Neuronal stem cell (in vitro differentiated cells): ENCODE measurements at regions not wholly inside any gene's neighbourhood (a gene's known extent, or its start where the extent isn't known, plus 50 kb on each side); places are given as distances from the start of the nearest gene placed in this dataset.
"Not testable (repeated sequence)": the region's sequence is repeated elsewhere in the genome, so short reads cannot be mapped to it uniquely, and the experiment has no call there.

Source experiments
- DNase-seq: peaks from one replicate; pipeline ENCODE4 v3.0.0-alpha.2; 2013; ENCODE audit warnings: low spot score
- H2AFZ ChIP-seq: one replicate; pipeline ENCODE4 v1.6.1; 2013; ENCODE audit warnings: mild to moderate bottlenecking, low read length, inconsistent platforms
- H2AK5ac ChIP-seq: 2 replicates; pipeline ENCODE4 v1.6.1; 2013; ENCODE audit warnings: low read depth, mild to moderate bottlenecking, inconsistent platforms, low read length, moderate library complexity, mixed read lengths
- H2BK120ac ChIP-seq: 2 replicates; pipeline ENCODE4 v1.6.1; 2013; ENCODE audit warnings: low read depth, mild to moderate bottlenecking, inconsistent platforms, low read length, moderate library complexity, mixed read lengths
- H2BK12ac ChIP-seq: one replicate; pipeline ENCODE4 v1.6.1; 2013; ENCODE audit warnings: low read length, inconsistent platforms
- H2BK15ac ChIP-seq: 2 replicates; pipeline ENCODE4 v1.6.1; 2013; ENCODE audit warnings: mild to moderate bottlenecking, low read length, inconsistent platforms, mixed read lengths
- H2BK5ac ChIP-seq: one replicate; pipeline ENCODE4 v1.6.1; 2013; ENCODE audit warnings: inconsistent platforms, mild to moderate bottlenecking, low read length, moderate library complexity
- H3K14ac ChIP-seq: one replicate; pipeline ENCODE4 v1.6.1; 2013; ENCODE audit warnings: low read length, inconsistent platforms
- H3K18ac ChIP-seq: 2 replicates; pipeline ENCODE4 v1.6.1; 2013; ENCODE audit warnings: low read length, inconsistent platforms
- H3K23ac ChIP-seq: 2 replicates; pipeline ENCODE4 v1.6.1; 2013; ENCODE audit warnings: low read depth, mild to moderate bottlenecking, mixed read lengths, low read length, inconsistent platforms; ENCODE audit not compliant: poor library complexity
- H3K27ac ChIP-seq: replicated peaks from 3 replicates; pipeline ENCODE4 v1.5.1; 2013; ENCODE audit warnings: low read length, inconsistent platforms
- H3K27me3 ChIP-seq, 3 experiments: 2 replicates each; pipeline ENCODE4 v1.6.1; 2013; ENCODE audit warnings: low read length in 3 of 3, mild to moderate bottlenecking in 2 of 3, inconsistent platforms in 1 of 3, low read depth in 1 of 3, mixed read lengths in 1 of 3, moderate library complexity in 1 of 3; ENCODE audit not compliant: control insufficient read depth in 3 of 3, insufficient read depth in 3 of 3
- H3K36me3 ChIP-seq, 2 donors: replicated peaks in 1 of 2; 2 replicates each; pipeline ENCODE4 v1.6.1; 2013; ENCODE audit warnings: low read length in 2 of 2; ENCODE audit not compliant: control insufficient read depth in 2 of 2, insufficient read depth in 2 of 2
- H3K4ac ChIP-seq: 2 replicates; pipeline ENCODE4 v1.6.1; 2013; ENCODE audit warnings: inconsistent platforms, mild to moderate bottlenecking, low read length, moderate library complexity
- H3K4me1 ChIP-seq, 2 donors: 1 replicate in 1 of 2; 2 replicates in 1 of 2; pipeline ENCODE4 v1.6.1; 2013; ENCODE audit warnings: low read length in 2 of 2, low read depth in 1 of 2; ENCODE audit not compliant: control insufficient read depth in 2 of 2, insufficient read depth in 1 of 2
- H3K4me2 ChIP-seq: one replicate; pipeline ENCODE4 v1.6.1; 2013; ENCODE audit warnings: mild to moderate bottlenecking, low read length, inconsistent platforms; ENCODE audit not compliant: insufficient read depth, poor library complexity, severe bottlenecking
- H3K4me3 ChIP-seq, 2 donors: 2 replicates each; pipeline ENCODE4 v1.5.1; 2013; ENCODE audit warnings: low read length in 2 of 2, mild to moderate bottlenecking in 2 of 2, inconsistent platforms in 1 of 2, moderate library complexity in 1 of 2
- H3K79me1 ChIP-seq: one replicate; pipeline ENCODE4 v1.6.1; 2013; ENCODE audit warnings: low read depth, mild to moderate bottlenecking, inconsistent platforms, low read length, moderate library complexity
- H3K9ac ChIP-seq: one replicate; pipeline ENCODE4 v1.6.1; 2013; ENCODE audit warnings: mild to moderate bottlenecking, low read depth, low read length, inconsistent platforms; ENCODE audit not compliant: poor library complexity
- H3K9me3 ChIP-seq, 2 donors: replicated peaks in 1 of 2; 2 replicates each; pipeline versions ENCODE3 to v1.6.1; 2013; ENCODE audit warnings: low read length in 2 of 2, mild to moderate bottlenecking in 2 of 2, inconsistent platforms in 1 of 2, low read depth in 1 of 2, mixed read lengths in 1 of 2, moderate library complexity in 1 of 2; ENCODE audit not compliant: control insufficient read depth in 2 of 2, insufficient read depth in 1 of 2
- H4K8ac ChIP-seq: one replicate; pipeline ENCODE4 v1.6.1; 2013; ENCODE audit warnings: low read depth, mild to moderate bottlenecking, inconsistent platforms, low read length, moderate library complexity
- H4K91ac ChIP-seq: one replicate; pipeline ENCODE4 v1.6.1; 2013; ENCODE audit warnings: low read length, low read depth, mild to moderate bottlenecking, inconsistent platforms; ENCODE audit not compliant: poor library complexity
- WGBS, 2 donors: extraction: QIAGEN DNeasy Blood & Tissue Kit; methylation state at CpG; one replicate each; pipeline ENCODE4 v1.1.7; 2013; ENCODE audit warnings: missing lambda C conversion rate in 2 of 2, mixed read lengths in 1 of 2; ENCODE audit not compliant: insufficient read length in 2 of 2, insufficient replicate concordance in 1 of 2; ENCODE audit errors: extremely low coverage in 2 of 2; 5-methylcytosine and 5-hydroxymethylcytosine counted together

GRCh38 chr12:114491916-114492315, 86.0 kb upstream of the TBX5 start:
- Histone ChIP-seq H3K14ac (no peak overlapping the region), H3K27me3 (no peaks in the 10 kb centered on the region), H3K18ac (no peak overlapping the region), H2BK120ac (no peak overlapping the region), H3K79me1 (no peaks in the 10 kb centered on the region), H3K23ac (no peak overlapping the region), H2AK5ac (no peak overlapping the region), H2BK12ac (no peak overlapping the region), H3K9me3 (no peaks in the 10 kb centered on the region), H2AFZ (no peak overlapping the region), H4K8ac (no peak overlapping the region), H3K4me1 (no peaks in the 10 kb centered on the region), H2BK5ac (no peak overlapping the region), H2BK15ac (no peak overlapping the region), H3K4ac (no peak overlapping the region), H4K91ac (no peak overlapping the region), H3K27ac (no peak overlapping the region), H3K4me3 (no peak overlapping the region), H3K9ac (no peak overlapping the region), H3K4me2 (no peak overlapping the region), H3K36me3 (no peaks in the 10 kb centered on the region)
- no CpG with 5 or more reads among the region's 3 CpGs for WGBS, 2 donors
- DNase-seq: no peak

DNA sequence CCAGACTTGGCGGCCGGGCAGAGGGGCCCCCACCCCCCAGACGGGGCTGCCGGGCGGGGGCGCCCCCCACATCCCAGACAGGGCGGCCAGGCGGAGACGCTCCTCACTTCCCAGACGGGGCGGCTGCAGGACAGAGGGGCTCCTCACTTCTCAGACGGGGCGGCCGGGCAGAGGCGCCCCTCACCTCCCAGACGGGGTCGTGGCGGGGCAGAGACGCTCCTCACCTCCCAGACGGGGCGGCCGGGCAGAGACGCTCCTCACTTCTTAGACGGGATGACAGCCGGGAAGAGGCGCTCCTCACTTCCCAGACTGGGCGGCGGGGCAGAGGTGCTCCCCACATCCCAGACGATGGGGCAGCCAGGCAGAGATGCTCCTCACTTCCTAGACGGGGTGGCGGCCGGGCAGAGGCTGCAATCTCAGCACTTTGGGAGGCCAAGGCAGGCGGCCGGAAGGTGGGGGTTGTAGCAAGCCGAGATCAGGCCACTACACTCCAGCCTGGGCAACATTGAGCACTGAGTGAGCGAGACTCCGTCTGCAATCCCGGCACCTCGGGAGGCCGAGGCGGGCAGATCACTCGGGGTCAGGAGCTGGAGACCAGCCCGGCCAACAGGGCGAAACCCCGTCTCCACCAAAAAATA, 79.0 kb upstream of the TBX5 start:
- H3K4me1 ChIP-seq, H3K9me3 ChIP-seq, H3K27ac ChIP-seq, H3K4ac ChIP-seq, H2BK15ac ChIP-seq, H2BK5ac ChIP-seq, H2AFZ ChIP-seq, H2AK5ac ChIP-seq, H4K8ac ChIP-seq, DNase-seq, H2BK120ac ChIP-seq, H3K9ac ChIP-seq, H3K36me3 ChIP-seq, H3K4me2 ChIP-seq, H2BK12ac ChIP-seq, H3K4me3 ChIP-seq, H4K91ac ChIP-seq, H3K14ac ChIP-seq, H3K79me1 ChIP-seq, H3K18ac ChIP-seq, H3K23ac ChIP-seq: not testable (repeated sequence)
- peaks cover 15 to 32% (median 29%) of the 10 kb centered on the region in 3 experiments for H3K27me3 ChIP-seq
- WGBS, 2 donors: no CpG with 5 or more reads among the region's 45 CpGs

DNA sequence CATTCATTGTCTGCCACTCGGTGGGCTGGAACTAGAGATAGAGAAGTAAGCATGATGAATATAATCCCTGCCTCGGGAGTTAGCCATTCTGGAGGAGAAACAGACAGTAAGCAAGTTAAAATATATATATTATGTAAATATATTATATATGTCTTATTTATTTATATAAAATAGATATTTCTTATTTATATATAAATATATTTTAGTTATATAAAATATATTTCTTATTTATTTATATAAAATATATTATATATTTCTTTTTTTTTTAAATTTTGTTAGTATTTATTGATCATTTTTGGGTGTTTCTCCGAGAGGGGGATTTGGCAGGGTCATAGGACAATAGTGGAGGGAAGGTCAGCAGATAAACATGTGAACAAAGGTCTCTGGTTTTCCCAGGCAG, 78.1 kb upstream of the TBX5 start:
- Histone ChIP-seq H3K9ac (no peak overlapping the region), H2BK12ac (no peak overlapping the region), H3K27ac (no peak overlapping the region), H3K23ac (no peak overlapping the region), H3K4ac (no peak overlapping the region), H2BK15ac (no peak overlapping the region), H3K4me2 (no peak overlapping the region), H3K9me3 (peaks cover 0 to 3% of the 10 kb centered on the region in 2 donors), H3K4me3 (no peak overlapping the region), H3K79me1 (peaks cover 2% of the 10 kb centered on the region), H2BK120ac (no peak overlapping the region), H4K8ac (no peak overlapping the region), H4K91ac (no peak overlapping the region), H3K27me3 (peaks cover 18 to 42% (median 38%) of the 10 kb centered on the region in 3 experiments), H3K36me3 (no peaks in the 10 kb centered on the region), H3K4me1 (no peaks in the 10 kb centered on the region), H2AK5ac (no peak overlapping the region), H2AFZ (no peak overlapping the region), H2BK5ac (no peak overlapping the region), H3K18ac (no peak overlapping the region), H3K14ac (no peak overlapping the region)
- WGBS, 2 donors: no CpG with 5 or more reads among the region's 3 CpGs
- no peak for DNase-seq

DNA sequence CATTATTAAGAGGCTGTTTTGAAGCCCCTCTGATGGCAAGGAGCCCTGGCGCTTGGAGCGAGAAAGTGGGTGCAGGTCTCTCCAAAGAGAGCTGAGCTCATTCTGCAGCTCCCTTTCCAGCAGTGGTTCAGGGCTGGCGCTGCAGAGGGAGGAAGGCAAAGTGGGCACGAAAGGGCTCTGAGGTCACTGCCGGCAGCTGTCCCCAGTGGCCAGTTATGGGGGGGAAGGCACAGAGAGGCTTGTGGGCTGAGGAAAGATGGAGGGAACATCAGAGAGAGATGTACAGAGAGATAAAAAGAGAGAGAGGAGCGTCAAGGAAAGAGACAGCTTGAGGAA, 75.2 kb upstream of the TBX5 start:
- no CpG with 5 or more reads among the region's 6 CpGs for WGBS, 2 donors

More for the DNA sequence above, 75.2 kb upstream of the TBX5 start:
- Histone ChIP-seq H3K4me2 (no peak overlapping the region), H3K27ac (no peak overlapping the region), H2AFZ (peak overlapping the region; percentile 22), H3K23ac (no peak overlapping the region), H3K18ac (no peak overlapping the region), H2BK5ac (no peak overlapping the region), H2BK120ac (no peak overlapping the region), H2BK12ac (no peak overlapping the region), H3K27me3 (peaks cover 23 to 65% (median 54%) of the 10 kb centered on the region in 3 experiments), H2BK15ac (no peak overlapping the region), H3K4ac (no peak overlapping the region), H3K4me3 (no peak overlapping the region), H3K4me1 (no peaks in the 10 kb centered on the region), H2AK5ac (no peak overlapping the region), H3K36me3 (no peaks in the 10 kb centered on the region), H3K14ac (peak overlapping the region; percentile 25), H4K91ac (no peak overlapping the region), H4K8ac (no peak overlapping the region), H3K9ac (no peak overlapping the region), H3K9me3 (peaks cover 0 to 2% of the 10 kb centered on the region in 2 donors), H3K79me1 (peaks cover 2% of the 10 kb centered on the region)
- DNase-seq: no peak
